Limb (tissue), 2 donors: ENCODE measurements at regions not wholly inside any gene's neighbourhood (a gene's known extent, or its start where the extent isn't known, plus 50 kb on each side); places are given as distances from the start of the nearest gene placed in this dataset.

ENCODE experiments used
- DNase-seq, 2 donors: peaks; one replicate each; pipeline ENCODE4 v3.0.0-alpha.2; 2016; ENCODE audit errors: extremely low spot score in 2 of 2

DNA sequence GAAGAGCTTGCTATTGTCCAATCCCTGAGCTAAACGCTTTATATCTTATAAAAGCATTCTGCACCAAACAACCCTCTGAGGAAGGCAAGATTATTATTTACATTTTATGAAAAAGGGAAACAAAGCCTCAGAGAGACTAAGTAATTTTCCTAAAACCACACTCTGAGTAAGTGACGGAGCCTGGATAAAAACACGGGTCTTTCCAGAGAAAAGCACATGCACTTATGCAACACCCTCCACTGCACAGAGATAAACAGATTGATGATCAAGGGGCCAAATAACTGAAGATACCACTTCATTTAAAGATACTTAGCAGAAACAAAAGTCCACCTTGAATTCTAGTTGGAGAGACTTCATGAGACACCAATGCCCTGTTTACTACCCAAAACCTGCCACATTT is 214.7 kb upstream of the PDE10A start:
- DNase-seq, result no peak

DNA sequence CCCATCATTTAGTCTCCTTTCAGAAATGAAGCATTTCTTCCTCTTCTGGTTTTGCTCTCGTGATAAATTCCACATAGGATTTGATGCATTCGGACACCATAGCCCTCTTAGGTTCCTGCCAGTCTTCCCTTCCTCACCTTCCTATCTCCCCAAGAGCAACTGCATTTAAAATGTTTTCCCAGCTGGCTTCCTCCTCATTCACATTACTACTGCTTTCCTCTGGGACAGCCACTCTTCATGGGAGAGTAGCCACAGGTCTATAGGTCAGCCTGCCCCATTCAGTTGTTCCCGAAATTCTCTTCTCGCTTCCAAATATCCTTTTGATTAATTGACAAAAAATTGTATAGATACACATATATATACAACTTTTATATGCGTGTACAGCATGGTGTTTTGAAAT is 214.2 kb upstream of the PDE10A start:
- DNase-seq, result no peak

DNA sequence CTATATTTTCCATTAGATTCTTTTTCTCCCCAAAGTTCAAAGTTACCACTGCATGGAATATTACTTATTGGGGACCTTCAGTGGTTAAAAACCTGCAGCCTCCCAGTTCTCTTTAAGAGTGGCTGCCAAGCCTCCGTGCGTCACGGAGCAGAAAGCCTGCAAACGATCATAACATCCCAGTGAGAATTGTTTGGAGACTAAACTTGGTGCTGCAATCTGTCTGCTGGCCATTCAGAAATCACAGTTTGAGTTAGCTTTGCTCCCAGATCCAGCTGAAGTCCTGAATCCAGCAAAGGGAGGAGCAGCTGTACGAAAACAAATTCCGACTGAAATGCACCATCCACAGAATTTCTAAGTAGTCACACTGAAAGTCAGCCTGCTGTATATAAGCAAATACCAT is 213.5 kb upstream of the PDE10A start:
- peak; percentile 66 to 85 for DNase-seq

DNA sequence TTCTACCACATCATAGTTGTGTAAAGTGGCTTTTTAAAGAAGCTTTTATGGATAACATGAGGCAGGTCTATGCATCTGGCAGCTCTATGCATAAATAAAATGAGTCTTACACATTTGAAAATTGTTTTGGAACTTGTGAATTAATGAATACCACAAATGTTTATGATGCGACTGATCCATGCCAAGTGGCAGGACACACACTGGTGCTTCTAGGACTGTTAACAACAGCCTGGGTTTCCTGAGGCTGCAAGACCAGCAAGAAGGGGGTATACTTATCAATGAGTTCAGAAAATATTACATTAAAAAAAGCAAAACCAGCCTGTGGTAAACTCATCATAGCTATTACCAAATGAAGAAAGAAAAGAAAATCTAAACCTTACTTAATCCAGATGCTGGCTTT is 212.9 kb upstream of the PDE10A start:
- DNase-seq, result no peak

DNA sequence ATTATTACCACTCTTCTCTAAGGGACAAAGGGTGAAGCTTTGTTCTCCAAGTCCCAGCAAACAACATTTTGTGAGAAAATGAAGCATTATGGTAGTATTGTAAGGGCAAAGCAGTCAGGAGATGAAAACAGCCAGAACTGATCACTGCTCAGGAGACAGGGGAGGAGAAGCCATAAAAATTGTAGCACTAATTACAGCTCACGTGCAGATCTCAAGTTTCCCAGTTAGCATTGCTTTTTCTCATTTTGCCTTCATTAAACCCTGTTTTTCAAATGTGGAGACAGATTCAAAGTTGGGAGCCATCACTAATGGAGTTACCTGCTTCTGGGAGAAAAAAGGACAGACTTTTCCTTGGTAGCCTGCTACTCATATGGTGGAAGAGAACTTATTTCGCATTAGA is 210.9 kb upstream of the PDE10A start:
- no peak for DNase-seq

DNA sequence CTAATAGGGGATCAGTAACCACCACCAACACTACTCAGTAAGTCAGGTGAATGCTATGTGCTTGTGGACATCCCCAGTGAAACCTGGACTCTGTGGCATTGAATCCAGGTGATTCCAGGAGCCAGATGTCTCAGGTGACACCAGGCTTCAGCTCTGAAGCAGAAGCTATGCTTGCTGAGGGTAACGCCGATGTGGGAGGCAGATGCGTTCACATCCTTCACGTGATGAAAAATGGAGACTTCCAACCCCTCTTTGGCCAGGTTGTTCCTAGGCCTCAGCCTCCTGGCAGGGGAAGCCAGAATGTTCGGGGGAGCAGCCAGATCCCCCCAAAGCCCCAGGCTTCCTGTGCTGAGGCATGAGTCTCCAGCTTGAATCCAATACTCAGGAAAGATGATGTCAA is 209.8 kb upstream of the PDE10A start:
- DNase-seq, result no peak

DNA sequence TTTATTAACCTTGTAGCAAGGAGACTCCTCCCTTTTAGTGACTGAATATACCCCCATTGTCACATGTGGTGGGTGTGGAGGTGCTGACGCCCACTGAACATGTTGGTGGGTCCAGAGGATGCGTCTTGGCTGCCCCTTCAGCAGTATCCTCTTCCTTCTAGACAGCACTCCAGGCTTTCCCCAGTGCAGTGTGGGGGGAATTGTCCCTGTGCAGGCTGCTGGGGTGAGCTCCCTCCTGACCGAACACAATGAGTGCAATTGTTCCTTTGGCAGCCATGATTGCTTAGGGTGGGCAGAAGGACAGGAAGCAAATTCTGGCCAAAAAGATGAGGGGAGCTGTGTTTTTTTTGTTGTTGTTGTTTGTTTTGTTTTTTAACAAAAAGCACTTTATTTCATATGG is 209.3 kb upstream of the PDE10A start:
- DNase-seq, result no peak

DNA sequence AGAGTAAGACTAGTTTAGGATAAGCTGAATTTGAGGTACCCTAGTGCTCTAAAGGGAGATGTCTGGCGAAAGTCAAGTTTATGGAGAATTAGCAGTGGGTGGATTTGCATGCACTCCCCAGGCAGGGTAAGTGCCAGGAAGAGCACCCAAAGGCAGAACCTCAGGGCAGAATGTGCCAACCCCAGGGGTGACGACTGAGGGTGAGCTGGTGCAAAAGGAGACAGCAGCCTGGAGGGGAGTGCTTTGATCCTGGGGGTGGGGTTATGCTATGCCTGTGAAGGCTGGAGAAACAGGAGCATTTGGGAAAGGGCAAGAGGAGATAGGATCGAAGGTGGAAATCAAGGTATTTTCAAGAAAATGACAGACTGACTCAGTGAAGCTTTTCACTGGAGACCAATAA is 208.5 kb upstream of the PDE10A start:
- no peak for DNase-seq

DNA sequence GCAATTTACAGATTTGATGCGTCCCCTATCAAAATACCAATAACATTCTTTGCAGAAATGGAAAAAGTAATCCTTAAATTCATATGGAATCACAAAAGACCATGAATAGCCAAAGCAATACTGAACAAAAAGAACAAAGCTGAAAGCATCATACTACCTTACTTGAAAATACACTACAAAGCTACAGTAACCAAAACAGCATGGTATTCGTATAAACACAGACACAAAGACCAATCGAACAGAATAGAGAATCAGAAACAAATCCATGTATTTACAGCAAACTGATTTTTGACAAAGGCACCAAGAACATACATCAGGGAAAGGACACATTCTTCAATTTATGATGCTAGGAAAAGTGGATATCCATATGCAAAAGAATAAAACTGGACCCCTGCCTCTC is 206.5 kb upstream of the PDE10A start:
- no peak for DNase-seq

DNA sequence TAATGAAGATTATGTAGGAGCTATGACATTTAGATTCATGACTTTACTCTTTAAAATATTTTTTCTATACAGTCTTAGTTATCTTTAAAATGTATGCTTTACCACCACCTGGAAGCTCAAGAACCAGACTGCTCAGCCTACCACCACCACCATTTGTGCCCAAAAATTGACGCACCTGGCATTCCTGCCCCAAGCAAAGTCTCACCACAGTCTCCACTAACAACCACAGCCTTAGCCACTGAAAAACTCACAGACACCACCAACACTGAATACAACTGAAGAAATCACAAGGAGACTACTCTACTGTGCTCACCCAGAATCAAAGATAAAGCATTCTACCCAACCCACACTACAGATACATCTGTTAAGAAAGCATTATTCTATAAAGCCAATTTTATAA is 201.9 kb upstream of the PDE10A start:
- no peak for DNase-seq

DNA sequence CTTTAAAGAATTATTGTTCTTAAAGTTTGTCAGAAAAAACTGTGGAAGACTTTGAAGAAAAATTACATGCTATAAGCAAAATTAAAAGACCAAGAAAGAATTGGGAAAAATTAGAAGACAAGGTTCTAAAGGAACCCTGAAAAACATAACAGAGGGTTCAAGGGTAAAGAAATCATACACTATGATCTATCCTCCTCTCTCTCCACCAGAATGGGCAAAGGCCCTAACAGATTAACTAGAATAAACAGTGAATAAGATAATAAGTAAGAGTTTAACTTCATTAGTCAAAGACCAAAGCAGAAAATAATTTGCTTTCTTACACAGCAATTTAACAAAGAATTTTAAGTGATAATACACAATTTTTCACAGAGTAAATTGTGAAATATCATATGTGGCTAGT is 201.2 kb upstream of the PDE10A start:
- no peak for DNase-seq

DNA sequence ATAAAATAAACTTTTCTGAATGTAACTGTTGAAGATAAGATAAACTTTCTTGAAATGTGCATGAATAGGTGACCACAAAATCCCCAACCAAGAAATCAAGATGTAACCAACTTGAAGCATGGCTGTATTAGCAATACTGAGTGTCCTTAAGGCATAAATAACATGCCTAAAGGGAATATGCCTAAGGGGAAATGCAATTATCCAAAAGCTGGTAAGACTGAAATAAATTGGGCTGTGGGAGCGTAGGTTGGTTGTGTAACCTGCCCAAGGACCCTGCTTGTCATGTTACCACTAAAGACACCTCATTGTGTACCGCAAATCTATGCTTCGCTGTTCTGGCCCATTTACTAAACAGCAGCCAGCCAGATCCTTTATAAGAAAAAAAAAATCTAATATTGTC is 200.8 kb upstream of the PDE10A start:
- no peak for DNase-seq

DNA sequence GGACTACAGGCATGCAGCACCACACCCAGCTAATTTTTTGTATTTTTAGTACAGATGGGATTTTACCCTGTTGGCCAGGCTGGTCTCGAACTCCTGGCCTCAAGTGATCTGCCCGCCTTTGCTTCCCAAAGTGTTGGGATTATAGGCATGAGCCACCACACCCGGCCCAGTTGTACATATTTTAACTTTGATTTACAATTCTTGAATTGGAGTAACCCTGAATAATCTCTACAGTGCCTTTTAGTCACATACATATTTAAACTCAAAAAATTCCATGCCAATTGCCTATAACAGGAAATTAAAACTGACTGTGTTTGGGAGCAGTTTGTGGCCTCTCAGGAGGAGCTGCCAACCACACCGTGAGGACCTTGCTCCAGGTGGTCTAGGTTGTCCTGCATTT is 199.8 kb upstream of the PDE10A start:
- DNase-seq, result no peak

DNA sequence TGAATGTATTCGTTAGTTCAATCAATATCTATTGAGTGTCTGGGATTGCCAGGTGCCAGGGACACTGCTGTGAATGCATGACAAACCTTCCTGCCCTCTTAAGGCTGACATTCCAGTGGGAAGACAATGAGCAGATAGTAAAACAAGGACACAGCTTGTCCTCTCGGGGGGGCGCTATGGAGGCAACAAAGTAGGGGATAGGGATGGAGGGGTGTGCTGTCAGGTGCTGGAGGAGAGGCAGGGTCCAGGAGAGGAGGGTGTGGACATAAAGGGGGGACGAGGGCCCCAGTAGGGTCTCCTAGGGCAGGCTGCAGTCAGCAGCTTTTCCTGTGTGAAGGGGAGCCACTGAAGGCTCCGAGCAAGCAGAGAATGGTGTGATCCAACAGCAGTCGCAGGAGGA is 198.2 kb upstream of the PDE10A start:
- no peak for DNase-seq

DNA sequence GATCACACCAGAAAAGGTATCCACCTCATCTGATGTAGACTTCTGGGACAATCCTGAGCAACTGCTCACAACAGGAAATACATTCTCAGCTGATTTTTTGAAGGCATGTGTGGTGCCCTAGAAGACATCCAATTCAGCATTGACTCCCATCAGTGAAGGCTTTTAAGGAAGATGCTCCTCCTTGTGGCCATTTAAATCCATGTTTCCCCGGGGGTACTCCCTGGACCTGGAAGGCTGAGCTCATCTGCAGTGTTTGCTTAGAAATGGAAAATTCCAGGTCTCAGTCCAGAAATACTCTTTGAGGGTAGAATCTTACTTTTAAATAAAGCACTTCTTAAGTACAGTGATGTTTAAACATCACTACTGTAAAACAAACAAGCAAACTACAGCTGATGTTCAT is 195.5 kb upstream of the PDE10A start:
- DNase-seq, result no peak

DNA sequence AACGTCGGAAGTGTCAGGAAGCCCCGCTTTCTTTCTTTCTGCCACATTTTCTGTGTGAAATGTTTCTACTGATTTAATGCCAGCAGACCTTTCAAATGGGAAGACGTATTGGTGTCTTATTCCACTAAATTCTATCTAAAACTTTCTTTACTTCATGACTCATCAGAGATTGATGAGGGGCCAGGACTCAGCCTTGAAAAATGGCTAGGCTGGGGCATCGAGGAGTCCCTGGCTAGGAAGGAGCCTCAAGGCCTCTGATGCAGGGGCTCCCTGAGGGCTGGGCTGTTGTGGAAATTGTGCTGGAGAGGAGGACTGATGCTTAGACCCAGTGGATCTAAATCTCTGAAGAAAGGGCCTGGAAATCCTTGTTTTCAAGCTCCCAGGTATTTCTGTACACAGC is 192.8 kb upstream of the PDE10A start:
- DNase-seq, result no peak

DNA sequence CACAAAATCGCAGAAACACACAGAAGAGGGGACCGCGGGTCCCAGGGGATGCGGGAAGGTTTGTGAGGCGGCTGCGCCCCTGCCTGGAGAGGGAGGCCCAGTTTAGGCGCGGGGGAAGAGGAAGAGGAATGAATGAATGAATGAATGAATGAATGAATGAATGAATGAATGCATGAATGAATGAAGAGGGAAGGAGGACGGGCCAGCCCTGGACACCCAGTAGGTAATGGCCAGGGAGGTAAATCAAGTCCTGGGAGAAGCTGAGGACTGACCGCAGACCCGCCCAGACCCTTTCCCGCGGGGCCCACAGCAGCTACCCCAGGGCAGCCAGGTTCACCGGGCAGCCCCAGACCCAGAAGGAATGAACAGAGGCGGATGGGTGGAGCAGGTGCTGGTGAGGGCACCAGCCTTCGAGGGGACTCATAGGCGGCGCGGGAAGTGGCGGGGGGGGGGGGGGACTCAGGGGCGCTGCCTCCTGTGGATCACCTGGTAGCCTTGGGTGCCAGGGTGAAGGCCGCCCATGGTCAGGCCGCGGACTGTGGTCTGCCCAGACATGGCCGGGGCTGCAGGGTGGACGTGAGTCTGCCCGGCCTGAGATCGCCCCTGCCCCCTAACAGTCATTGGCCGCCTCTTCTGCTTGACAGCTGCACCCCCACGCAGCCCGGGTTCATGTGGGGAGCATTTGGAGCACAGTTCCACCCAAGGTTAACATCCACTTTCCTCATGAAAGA is 192.0 kb upstream of the PDE10A start:
- no peak for DNase-seq

DNA sequence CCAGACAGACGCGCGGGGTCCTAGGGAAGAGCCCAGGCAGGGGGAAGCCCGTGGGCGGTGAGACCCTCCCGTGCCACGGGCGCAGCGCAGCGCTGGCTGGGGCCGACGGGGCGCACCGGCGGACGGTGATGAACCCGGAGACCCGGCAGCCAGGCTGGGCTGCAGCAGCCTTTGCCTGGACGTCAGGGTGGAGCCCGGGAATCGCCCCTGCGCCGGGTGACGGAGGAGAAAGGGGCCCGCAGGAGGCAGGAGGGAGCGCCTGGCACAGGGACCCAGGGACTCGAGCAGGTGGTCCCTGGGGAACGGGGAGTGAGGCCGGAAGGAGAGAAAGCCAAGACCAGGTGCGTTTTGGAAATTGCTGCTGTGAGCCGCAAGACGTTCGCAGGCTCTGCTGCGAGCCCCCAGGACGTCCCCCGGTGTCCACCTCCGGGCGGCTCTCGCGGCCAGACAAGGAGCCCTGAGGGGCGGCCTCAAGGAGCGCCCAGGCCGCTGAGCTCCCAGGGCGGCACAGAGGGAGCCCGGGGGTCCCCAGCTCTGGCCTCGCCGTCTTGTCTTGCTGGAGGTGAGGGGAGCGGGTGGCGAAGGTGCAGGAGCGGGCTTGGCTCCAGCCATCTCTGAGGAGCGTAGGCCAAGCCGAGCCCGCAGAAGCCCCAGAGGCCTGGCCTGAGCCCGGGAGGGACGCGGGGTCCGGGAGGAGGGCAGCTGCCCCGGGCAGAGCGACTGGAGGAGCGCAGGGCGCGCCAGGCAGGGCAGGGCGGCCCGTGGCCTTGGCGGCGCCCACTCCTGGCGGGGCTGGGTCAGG is 191.2 kb upstream of the PDE10A start:
- no peak for DNase-seq

DNA sequence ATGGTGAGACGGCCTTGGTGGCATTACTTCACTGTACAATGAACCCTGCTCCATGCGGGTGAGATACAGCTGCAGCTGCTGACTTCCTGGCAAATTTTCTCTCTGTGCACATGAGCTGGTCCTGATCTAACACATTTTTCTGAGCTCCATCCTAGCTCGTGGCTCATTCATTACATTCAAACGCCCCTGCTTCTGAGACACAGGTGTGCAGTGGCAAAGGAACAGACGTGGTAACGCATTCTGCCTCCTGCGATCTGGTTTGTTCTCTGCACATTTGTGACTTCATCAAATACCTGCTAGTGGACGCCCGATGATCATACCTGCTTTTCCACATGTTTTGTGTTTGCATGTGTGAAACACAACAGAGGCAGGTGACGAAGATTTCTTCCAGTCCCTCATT is 189.6 kb upstream of the PDE10A start:
- no peak for DNase-seq

DNA sequence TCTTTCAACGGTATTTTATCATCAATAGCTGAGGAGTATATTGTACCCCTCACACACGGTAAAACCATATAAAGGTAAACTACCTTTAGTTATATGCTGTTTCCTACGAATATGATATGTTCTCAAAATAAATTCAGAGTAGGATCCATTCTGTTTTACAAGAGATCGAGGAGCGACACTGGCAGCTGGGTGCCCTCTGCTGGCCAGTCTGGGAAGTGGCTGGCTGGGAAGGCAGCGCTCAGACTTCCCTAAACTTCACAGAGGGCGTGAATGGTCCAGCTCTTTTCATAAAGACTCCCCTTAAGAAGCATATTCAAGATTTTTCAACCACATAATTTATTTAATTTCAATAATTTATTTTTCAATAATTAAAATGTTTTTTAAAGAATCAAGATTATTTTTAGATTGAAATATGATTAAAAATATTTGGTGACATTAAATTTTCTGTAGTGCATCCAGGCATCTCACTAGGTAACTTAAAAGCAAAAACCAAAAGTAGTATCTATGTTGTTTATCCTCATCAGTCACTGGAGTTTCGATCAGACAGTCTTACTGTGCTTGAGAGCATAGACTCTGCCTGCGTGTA is 187.5 kb upstream of the PDE10A start:
- peak; percentile 84 to 87 for DNase-seq

DNA sequence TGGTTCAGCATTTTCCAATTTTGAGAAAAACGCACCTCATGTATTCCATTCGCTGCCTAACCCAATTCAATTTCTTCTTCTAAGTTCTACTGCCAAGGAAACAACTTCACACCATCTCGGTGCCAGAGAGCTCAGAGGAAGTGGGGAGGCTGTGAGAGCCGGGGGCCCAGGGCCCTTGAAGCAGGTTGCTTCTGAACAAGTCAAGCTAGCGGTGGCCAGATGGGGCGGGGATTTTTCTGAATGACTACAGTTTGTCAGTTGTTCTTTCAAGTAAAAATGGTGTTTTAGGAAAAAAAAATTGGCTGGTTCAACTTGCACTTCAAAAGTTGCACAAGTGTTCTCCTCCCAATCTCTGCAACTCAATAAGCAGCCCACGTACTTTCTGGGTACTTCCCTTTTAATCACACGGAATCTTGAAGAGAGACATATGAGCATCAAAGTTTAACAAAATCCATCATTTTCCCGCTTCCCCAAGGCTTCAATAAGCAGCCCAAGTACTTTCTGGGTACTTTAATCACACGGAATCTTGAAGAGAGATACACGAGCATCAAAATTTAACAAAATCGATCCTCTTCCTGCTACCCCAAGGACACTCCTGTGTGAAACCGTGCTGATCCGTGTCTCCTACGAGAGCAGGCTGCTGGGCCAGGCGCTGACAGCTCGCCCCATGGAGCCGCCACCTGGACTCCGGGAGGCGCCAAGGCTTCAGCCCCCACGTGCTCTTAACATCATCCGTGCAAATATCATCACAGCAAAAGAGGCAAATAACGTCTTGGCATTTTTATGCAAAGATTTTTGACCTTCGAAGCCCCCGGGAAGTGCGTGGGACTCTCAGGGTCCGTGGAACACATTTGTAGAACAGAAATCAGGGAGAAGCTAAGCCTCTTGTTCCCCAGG is 186.7 kb upstream of the PDE10A start:
- DNase-seq, result no peak

DNA sequence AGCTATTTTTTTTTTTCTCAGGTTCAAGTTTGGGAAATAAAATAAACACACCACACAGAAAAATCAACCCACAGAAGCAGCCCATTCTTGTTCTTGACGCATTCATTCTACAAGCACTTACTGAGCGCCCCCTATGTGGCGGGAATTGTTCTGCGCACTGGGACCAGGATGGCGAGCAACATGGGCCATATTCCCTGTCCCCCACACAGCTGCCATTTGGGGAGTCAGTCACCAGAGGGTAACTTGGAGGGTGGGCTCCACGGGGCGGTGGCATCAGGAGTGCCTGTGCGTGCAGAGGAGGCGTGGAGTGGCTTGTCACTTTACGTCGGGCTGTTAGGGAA is 185.0 kb upstream of the PDE10A start:
- DNase-seq, result no peak
